Activated CD8-positive, alpha-beta memory T cell treated with anti-CD3 and anti-CD28 coated beads, Interleukin-2, amount 50 U/mL, for 4 hours (primary cell): ENCODE measurements at regions not wholly inside any gene's neighbourhood (a gene's known extent, or its start where the extent isn't known, plus 50 kb on each side); places are given as distances from the start of the nearest gene placed in this dataset.
"Not testable (repeated sequence)": the region's sequence is repeated elsewhere in the genome, so short reads cannot be mapped to it uniquely, and the experiment has no call there.

ENCODE experiments used
- DNase-seq: peaks from one replicate; pipeline ENCODE4 v3.0.0-alpha.2; 2020

- DNase-seq, result no peak
These were observed 825.2 kb downstream of the METTL4 start for GRCh38 chr18:1746131-1746530.

- DNase-seq, result no peak
These were observed 820.1 kb downstream of the METTL4 start for GRCh38 chr18:1751249-1751648.

GRCh38 chr18:1760901-1761300 is 810.4 kb downstream of the METTL4 start:
- no peak for DNase-seq

GRCh38 chr18:1774261-1774660 is 797.0 kb downstream of the METTL4 start:
- DNase-seq, result no peak

- no peak for DNase-seq
These were observed 793.5 kb downstream of the METTL4 start for GRCh38 chr18:1777843-1778242.

- DNase-seq, result no peak
These were observed 792.7 kb downstream of the METTL4 start for GRCh38 chr18:1778496-1779178.

- DNase-seq, result no peak
These were observed 791.7 kb downstream of the METTL4 start for GRCh38 chr18:1779587-1779986.

GRCh38 chr18:1784113-1784512 is 787.2 kb downstream of the METTL4 start:
- DNase-seq, result no peak

- DNase-seq, result not testable (repeated sequence)
These were observed 785.3 kb downstream of the METTL4 start for GRCh38 chr18:1785980-1786379.

GRCh38 chr18:1796636-1797035 is 774.7 kb downstream of the METTL4 start:
- no peak for DNase-seq

GRCh38 chr18:1797235-1797634 is 774.1 kb downstream of the METTL4 start:
- DNase-seq, result no peak

- DNase-seq, result no peak
These were observed 765.8 kb downstream of the METTL4 start for GRCh38 chr18:1805521-1805920.

GRCh38 chr18:1806884-1807615 is 764.3 kb downstream of the METTL4 start:
- DNase-seq, result no peak

- no peak for DNase-seq
These were observed 760.0 kb downstream of the METTL4 start for GRCh38 chr18:1811282-1811681.

GRCh38 chr18:1825296-1825695 is 746.0 kb downstream of the METTL4 start:
- no peak for DNase-seq

- no peak for DNase-seq
These were observed 730.4 kb downstream of the METTL4 start for GRCh38 chr18:1840878-1841277.

GRCh38 chr18:1846640-1847039 is 724.7 kb downstream of the METTL4 start:
- DNase-seq, result no peak

- DNase-seq, result no peak
These were observed 722.6 kb downstream of the METTL4 start for GRCh38 chr18:1848716-1849115.

GRCh38 chr18:1849386-1849785 is 721.9 kb downstream of the METTL4 start:
- no peak for DNase-seq

GRCh38 chr18:1857281-1857680 is 714.0 kb downstream of the METTL4 start:
- not testable (repeated sequence) for DNase-seq

- DNase-seq, result no peak
These were observed 709.8 kb downstream of the METTL4 start for GRCh38 chr18:1861473-1861872.

GRCh38 chr18:1865869-1866268 is 705.4 kb downstream of the METTL4 start:
- no peak for DNase-seq

- DNase-seq, result no peak
These were observed 699.0 kb downstream of the METTL4 start for GRCh38 chr18:1872274-1872673.

GRCh38 chr18:1875219-1875618 is 696.1 kb downstream of the METTL4 start:
- DNase-seq, result no peak

GRCh38 chr18:1884623-1885022 is 686.7 kb downstream of the METTL4 start:
- no peak for DNase-seq
